ENCODE measurements at regions not wholly inside any gene's neighbourhood (a gene's known extent, or its start where the extent isn't known, plus 50 kb on each side); places are given as distances from the start of the nearest gene placed in this dataset.

DNA sequence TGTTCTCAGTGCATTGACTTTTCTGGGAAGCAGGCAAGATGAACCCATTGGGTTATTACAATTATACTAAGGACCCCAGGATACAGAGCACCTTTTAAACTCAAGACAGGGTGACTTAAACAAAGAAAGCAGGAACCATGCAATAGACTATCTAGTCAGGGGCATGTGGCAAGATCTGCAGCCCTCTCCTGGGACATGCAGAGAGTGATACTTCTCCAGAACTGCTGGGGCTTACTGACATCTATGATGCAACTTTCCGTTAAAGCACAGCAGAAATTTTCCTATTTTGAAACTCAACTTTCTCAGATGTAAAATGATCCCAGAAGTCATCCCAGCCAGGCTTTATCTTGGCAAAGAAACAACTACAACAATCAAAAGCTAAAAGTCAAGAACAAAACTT lies 162.2 kb upstream of the HNMT start:
- TF ChIP-seq, protein P1, sequence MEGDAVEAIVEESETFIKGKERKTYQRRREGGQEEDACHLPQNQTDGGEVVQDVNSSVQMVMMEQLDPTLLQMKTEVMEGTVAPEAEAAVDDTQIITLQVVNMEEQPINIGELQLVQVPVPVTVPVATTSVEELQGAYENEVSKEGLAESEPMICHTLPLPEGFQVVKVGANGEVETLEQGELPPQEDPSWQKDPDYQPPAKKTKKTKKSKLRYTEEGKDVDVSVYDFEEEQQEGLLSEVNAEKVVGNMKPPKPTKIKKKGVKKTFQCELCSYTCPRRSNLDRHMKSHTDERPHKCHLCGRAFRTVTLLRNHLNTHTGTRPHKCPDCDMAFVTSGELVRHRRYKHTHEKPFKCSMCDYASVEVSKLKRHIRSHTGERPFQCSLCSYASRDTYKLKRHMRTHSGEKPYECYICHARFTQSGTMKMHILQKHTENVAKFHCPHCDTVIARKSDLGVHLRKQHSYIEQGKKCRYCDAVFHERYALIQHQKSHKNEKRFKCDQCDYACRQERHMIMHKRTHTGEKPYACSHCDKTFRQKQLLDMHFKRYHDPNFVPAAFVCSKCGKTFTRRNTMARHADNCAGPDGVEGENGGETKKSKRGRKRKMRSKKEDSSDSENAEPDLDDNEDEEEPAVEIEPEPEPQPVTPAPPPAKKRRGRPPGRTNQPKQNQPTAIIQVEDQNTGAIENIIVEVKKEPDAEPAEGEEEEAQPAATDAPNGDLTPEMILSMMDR (IDR thresholded peaks at IDR 0.05): no peak
- no peak for TF ChIP-seq POLR2A (IDR thresholded peaks at IDR 0.05; ENCODE audit: low read depth)
- no peak for TF ChIP-seq POLR2AphosphoS5 (IDR thresholded peaks at IDR 0.05)
